Psoas muscle (tissue), 7 donors: ENCODE measurements at regions not wholly inside any gene's neighbourhood (a gene's known extent, or its start where the extent isn't known, plus 50 kb on each side); places are given as distances from the start of the nearest gene placed in this dataset.

Source experiments
- ATAC-seq, 4 donors: fragments of 200-7000 bp; cut with Tn5 transposase; one replicate each; pipeline ENCODE4 v1.9.1; 2020; ENCODE audit warnings: moderate library complexity in 3 of 4, mild to moderate bottlenecking in 2 of 4
- DNase-seq, 2 donors: peaks; one replicate each; pipeline ENCODE4 v3.0.0-alpha.2; 2020
- H3K27ac ChIP-seq: fragments of 200-600 bp; one replicate; pipeline ENCODE4 v1.8.0; 2022
- H3K27me3 ChIP-seq, 3 donors: fragments of 200-600 bp in 1 of 3; one replicate each; pipeline versions ENCODE4 v1.6.1 to v1.8.0; 2013 to 2022; ENCODE audit warnings: low read length in 2 of 3, mild to moderate bottlenecking in 2 of 3, moderate library complexity in 1 of 3; ENCODE audit not compliant: insufficient read depth in 3 of 3
- H3K36me3 ChIP-seq, 2 donors: fragments of 200-600 bp in 1 of 2; one replicate each; pipeline versions ENCODE4 v1.6.1 to v1.8.0; 2013 to 2022; ENCODE audit warnings: low read depth in 1 of 2, mild to moderate bottlenecking in 1 of 2, moderate library complexity in 1 of 2; ENCODE audit not compliant: insufficient read depth in 1 of 2
- H3K4me1 ChIP-seq: fragments of 200-600 bp; one replicate; pipeline ENCODE4 v1.8.0; 2022
- H3K4me3 ChIP-seq: fragments of 200-600 bp; one replicate; pipeline ENCODE4 v1.8.0; 2022; ENCODE audit warnings: mild to moderate bottlenecking
- H3K9me3 ChIP-seq: fragments of 200-600 bp; one replicate; pipeline ENCODE4 v1.8.0; 2022
- CTCF ChIP-seq: fragments of 200-600 bp; IDR thresholded peaks from one replicate; pipeline ENCODE4 v1.8.0; 2022; ENCODE audit warnings: antibody characterized with exemption
- WGBS, 3 donors: extraction: QIAGEN DNeasy Blood & Tissue Kit; methylation state at CpG; one replicate each; pipeline versions ENCODE4 v1.1.6 to v1.1.7; 2013; 5-methylcytosine and 5-hydroxymethylcytosine counted together
- intact Hi-C, 2 donors: fragments of 100-400 bp; cut with DNase I; formaldehyde crosslinking; loops; one replicate each; pipeline versions ENCODE4 v1.11.0 to v1.14.2; 2022
- donor health status: healthy with polysubstance abuse.
- donor health status: DM: no; HTN: no; CAD: no; lungs with moderate emphysema.
- donor health status: Bipolar disorder and iron deficiency.
- donor health status: healthy.
- donor health status: DM: yes; HTN: yes; CAD: no.
- donor health status: DM: no; HTN: no; CAD: no.
- donor health status: DM: yes; HTN: yes; CAD: no.

DNA sequence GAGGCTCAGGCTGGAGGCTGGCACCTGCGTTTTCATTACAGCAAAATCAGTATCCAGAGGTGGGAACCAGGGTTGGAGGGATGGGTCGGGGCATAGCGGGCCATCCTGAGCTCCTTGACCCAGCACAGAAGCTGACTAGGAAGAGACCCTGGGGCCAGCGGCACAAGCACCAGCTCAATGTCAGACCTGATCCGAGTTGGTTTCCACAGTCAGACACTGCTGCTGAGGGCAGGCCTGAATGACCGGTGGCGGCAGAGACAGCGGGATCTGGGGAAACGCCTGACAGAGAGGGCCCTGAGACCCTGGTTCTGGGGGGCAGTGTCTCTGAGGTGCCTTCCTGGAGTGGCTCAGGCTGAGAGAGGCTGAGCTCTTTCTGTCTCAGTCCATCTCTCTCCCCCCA, 162.0 kb upstream of the C1orf174 start:
- no peak for DNase-seq
- Histone ChIP-seq H3K4me3 (no peak overlapping the region), H3K4me1 (no peaks in the 10 kb centered on the region), H3K9me3 (no peaks in the 10 kb centered on the region), H3K27ac (no peak overlapping the region), H3K27me3 (peaks cover 0 to 2% (median 0%) of the 10 kb centered on the region in 3 donors), H3K36me3 (no peaks in the 10 kb centered on the region)
- no peak for TF ChIP-seq CTCF
- no peak for ATAC-seq
- intact Hi-C loops = no loop called here
- WGBS, 3 donors = 78 to 84% (median 80%) methylated on average over 9 of the region's 9 CpGs

DNA sequence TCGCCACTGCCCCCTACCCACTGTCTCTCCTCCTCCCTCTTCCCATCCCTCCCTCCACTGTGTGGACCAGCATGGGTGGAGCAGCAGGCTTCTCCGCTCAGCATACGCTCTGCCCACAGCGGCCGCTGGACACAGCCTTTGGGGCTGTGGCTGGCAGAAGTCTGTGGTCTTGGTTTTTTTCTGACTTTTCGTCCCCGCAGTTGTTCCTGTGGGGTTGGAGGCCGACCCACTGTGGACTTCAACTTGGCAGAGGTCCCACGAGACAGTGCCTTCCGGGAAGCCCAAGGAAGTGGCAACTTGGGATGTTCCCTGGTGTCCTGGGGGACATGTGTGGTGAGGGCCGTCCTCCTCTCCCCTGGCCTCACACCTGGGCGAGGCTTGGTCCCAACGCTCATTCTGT, 162.5 kb upstream of the C1orf174 start:
- H3K4me3 ChIP-seq = no peak overlapping the region
- no peaks in the 10 kb centered on the region for H3K9me3 ChIP-seq
- TF ChIP-seq CTCF = no peak
- ATAC-seq = no peak
- H3K4me1 ChIP-seq = no peaks in the 10 kb centered on the region
- intact Hi-C loops = no loop called here
- DNase-seq = no peak
- peaks cover 0 to 2% (median 0%) of the 10 kb centered on the region in 3 donors for H3K27me3 ChIP-seq
- 50 to 55% (median 51%) methylated on average over 13 of the region's 13 CpGs for WGBS, 3 donors
- H3K27ac ChIP-seq = no peak overlapping the region
- no peaks in the 10 kb centered on the region for H3K36me3 ChIP-seq

- Histone ChIP-seq H3K4me3 (no peak overlapping the region), H3K4me1 (no peaks in the 10 kb centered on the region), H3K36me3 (no peaks in the 10 kb centered on the region), H3K27ac (no peak overlapping the region), H3K9me3 (no peaks in the 10 kb centered on the region), H3K27me3 (peaks cover 0 to 2% (median 0%) of the 10 kb centered on the region in 3 donors)
- DNase-seq (no peak), ATAC-seq (no peak)
- TF ChIP-seq CTCF = no peak
- intact Hi-C loops = no loop called here
- WGBS, 3 donors = 65 to 76% (median 71%) methylated on average over 13 to 15 of the region's 15 CpGs
Measured at GRCh38 chr1:4062992-4063391, 162.9 kb upstream of the C1orf174 start.

- TF ChIP-seq CTCF = no peak
- Histone ChIP-seq H3K27ac (no peak overlapping the region), H3K4me3 (no peak overlapping the region), H3K9me3 (no peaks in the 10 kb centered on the region), H3K4me1 (no peaks in the 10 kb centered on the region), H3K27me3 (peaks cover 0 to 2% (median 0%) of the 10 kb centered on the region in 3 donors), H3K36me3 (no peaks in the 10 kb centered on the region)
- 67 to 75% (median 68%) methylated on average over 7 of the region's 7 CpGs for WGBS, 3 donors
- ATAC-seq = no peak
- intact Hi-C loops = no loop called here
- DNase-seq = no peak
Measured at GRCh38 chr1:4063516-4063915, 163.4 kb upstream of the C1orf174 start.

- no peak for ATAC-seq
- Histone ChIP-seq H3K4me3 (no peak overlapping the region), H3K27me3 (peaks cover 0 to 1% (median 0%) of the 10 kb centered on the region in 3 donors), H3K4me1 (no peaks in the 10 kb centered on the region), H3K27ac (no peak overlapping the region), H3K9me3 (no peaks in the 10 kb centered on the region), H3K36me3 (no peaks in the 10 kb centered on the region)
- TF ChIP-seq CTCF = no peak
- intact Hi-C loops = no loop called here
- no peak for DNase-seq
- WGBS, 3 donors = 61 to 84% (median 79%) methylated on average over 6 to 7 of the region's 7 CpGs
Measured at GRCh38 chr1:4064150-4064889, 164.2 kb upstream of the C1orf174 start.
